ENCODE measurements at regions not wholly inside any gene's neighbourhood (a gene's known extent, or its start where the extent isn't known, plus 50 kb on each side); places are given as distances from the start of the nearest gene placed in this dataset.

GRCh38 chr7:138345567-138345966 lies 114.5 kb upstream of the TRIM24 start (continued):
- TF ChIP-seq ZBTB11 (CRISPR knock-in tag; IDR thresholded peaks at IDR 0.05) (no peak), NR2F1 (conservative IDR thresholded peaks at IDR 0.05) (no peak)

GRCh38 chr7:138346975-138347374 lies 113.1 kb upstream of the TRIM24 start:
- no peak overlapping the region for H3K4me2 ChIP-seq (ENCODE audit: control insufficient read depth, insufficient read depth)
- H3K4me3 ChIP-seq: no peak overlapping the region
- no peaks in the 10 kb centered on the region for H3K27me3 ChIP-seq (replicated peaks in 1 of 2; ENCODE audit: control insufficient read depth in 2 of 2, insufficient read depth in 2 of 2, low read length in 1 of 2)
- H4K20me1 ChIP-seq (ENCODE audit: control insufficient read depth, insufficient read depth): no peaks in the 10 kb centered on the region
- intact Hi-C loops (cut with micrococcal nuclease; ENCODE audit: unreplicated experiment) (no loop called here), in situ Hi-C loops (cut with MboI) (no loop called here)
- SMC1A ChIA-PET (ENCODE audit: uncharacterized antibody, unreplicated experiment): no interaction called here
- no peaks in the 10 kb centered on the region for H3K79me2 ChIP-seq (ENCODE audit: control insufficient read depth, insufficient read depth, low read length)
- no peaks in the 10 kb centered on the region for H3K4me1 ChIP-seq (ENCODE audit: control insufficient read depth, insufficient read depth, low read length)
- DNase-seq (ENCODE audit: low read depth, low spot score) (no peak), FAIRE-seq (no peak), ATAC-seq (no peak)
- no peak overlapping the region for H3K9ac ChIP-seq (ENCODE audit: control insufficient read depth, insufficient read depth, low read length)
- no peaks in the 10 kb centered on the region for H3K36me3 ChIP-seq (ENCODE audit: control insufficient read depth in 2 of 2, insufficient read depth in 2 of 2, low read length in 1 of 2)
- CTCF ChIA-PET: no interaction called here
- no peaks in the 10 kb centered on the region; the same call in 2 of the 3 replicates for H3K9me3 ChIP-seq (replicated peaks; ENCODE audit: control insufficient read depth, insufficient read depth, low read length)
- BruUV-seq (replicated peaks): no TSS peak
- TF ChIP-seq ESRRA (IDR thresholded peaks at IDR 0.05; ENCODE audit: low read length) (no peak), ASH2L (IDR thresholded peaks at IDR 0.05; ENCODE audit: borderline replicate concordance, low read depth) (no peak), SREBF2 (IDR thresholded peaks at IDR 0.05; ENCODE audit: low read length) (no peak), BACH1 (IDR thresholded peaks at IDR 0.05; ENCODE audit: borderline replicate concordance) (no peak), SPI1 (IDR thresholded peaks at IDR 0.05; ENCODE audit: borderline replicate concordance, insufficient read depth, low read depth, low read length) (no peak), MXI1 (IDR thresholded peaks at IDR 0.05; ENCODE audit: low read depth, low read length) (no peak), TARDBP (IDR thresholded peaks at IDR 0.05; ENCODE audit: borderline replicate concordance) (no peak), CBX3 (IDR thresholded peaks at IDR 0.05; ENCODE audit: borderline replicate concordance, low read depth) (no peak), PBX3 (IDR thresholded peaks at IDR 0.05; ENCODE audit: insufficient replicate concordance, low read depth, low read length) (no peak), NR2F1 (conservative IDR thresholded peaks at IDR 0.05) (no peak), TCF3 (IDR thresholded peaks at IDR 0.05; ENCODE audit: borderline replicate concordance, insufficient read depth, low read depth, low read length) (no peak), RUNX3 (IDR thresholded peaks at IDR 0.05; ENCODE audit: low read length) (no peak), CEBPZ (IDR thresholded peaks at IDR 0.05; ENCODE audit: low read depth, low read length) (no peak), RELA (IDR thresholded peaks at IDR 0.05; ENCODE audit: borderline replicate concordance, partially characterized antibody) (no peak), BCL11A (IDR thresholded peaks at IDR 0.05; ENCODE audit: low read depth, low read length) (no peak), CREM (IDR thresholded peaks at IDR 0.05; ENCODE audit: low read depth) (no peak), POLR2AphosphoS2 (IDR thresholded peaks at IDR 0.05; ENCODE audit: low read depth, low read length) (no peak)
- H2AFZ ChIP-seq (ENCODE audit: control insufficient read depth, low read depth, low read length): no peak overlapping the region
- RAD21 ChIA-PET (ENCODE audit: unreplicated experiment): interaction anchor here (0.8 kb wide), 1 partner anchor 33 kb away, joined by 4 read pairs; no protein-coding TSS in a partner anchor
- POLR2A ChIA-PET: no interaction called here
- H3K27ac ChIP-seq (ENCODE audit: control insufficient read depth, insufficient read depth): no peak overlapping the region
- WGBS (ENCODE audit: insufficient coverage, insufficient replicate concordance, low lambda C conversion rate, missing lambda C conversion rate): 17% methylated on average over 2 of the region's 2 CpGs
